ENCODE measurements at regions not wholly inside any gene's neighbourhood (a gene's known extent, or its start where the extent isn't known, plus 50 kb on each side); places are given as distances from the start of the nearest gene placed in this dataset.

DNA sequence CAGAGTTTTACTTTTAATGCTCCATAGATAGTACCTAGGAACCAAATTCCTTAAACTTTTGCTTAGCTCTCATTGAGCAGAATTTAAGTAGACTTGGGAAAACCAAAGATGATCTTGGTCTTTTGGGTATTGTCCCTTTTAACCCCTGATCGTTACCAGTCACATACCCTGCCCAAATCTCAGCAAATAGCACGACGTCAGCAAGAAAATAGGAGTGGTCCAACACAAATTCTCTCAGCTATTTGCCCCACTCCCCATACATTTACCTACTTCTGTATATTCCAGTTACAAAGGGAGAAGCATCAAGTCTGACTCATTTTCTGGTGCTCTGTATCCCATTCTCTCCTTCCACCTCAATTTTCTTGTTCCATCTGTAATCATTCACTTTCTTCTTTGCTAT, 387.3 kb downstream of the CCDC85A start:
- no peak overlapping the region for H2AK5ac ChIP-seq (ENCODE audit: low read depth, low read length)
- H2AFZ ChIP-seq (ENCODE audit: low read length) = no peak overlapping the region

More for the DNA sequence above, 387.3 kb downstream of the CCDC85A start:
- Histone ChIP-seq H2BK12ac (ENCODE audit: low read depth, low read length) (no peak overlapping the region), H2BK20ac (ENCODE audit: low read length) (no peak overlapping the region), H3K9ac (replicated peaks in 1 of 4; ENCODE audit: extremely low read depth in 1 of 4, low read depth in 3 of 4, low read length in 3 of 4) (no peak overlapping the region), H2BK120ac (replicated peaks; ENCODE audit: low read depth, low read length) (no peak overlapping the region), H4K8ac (ENCODE audit: extremely low read depth, insufficient read depth, low read length) (no peak overlapping the region), H4K20me1 (replicated peaks in 1 of 2; ENCODE audit: control insufficient read depth in 1 of 2, insufficient read depth in 2 of 2, low read length in 2 of 2) (no peaks in the 10 kb centered on the region), H3K79me1 (ENCODE audit: low read depth, low read length) (no peaks in the 10 kb centered on the region), H3K23ac (ENCODE audit: insufficient read length) (no peak overlapping the region), H3K79me2 (ENCODE audit: control insufficient read depth in 1 of 2, insufficient read depth in 2 of 2, low read length in 2 of 2) (no peaks in the 10 kb centered on the region), H3K14ac (ENCODE audit: insufficient read length) (no peak overlapping the region), H3K23me2 (ENCODE audit: low read depth, low read length) (no peaks in the 10 kb centered on the region), H4K91ac (replicated peaks; ENCODE audit: insufficient read length, low read length) (no peak overlapping the region), H2BK5ac (ENCODE audit: low read depth, low read length) (no peak overlapping the region), H3K36me3 (ENCODE audit: control insufficient read depth in 2 of 4, insufficient read depth in 4 of 4, low read length in 3 of 4) (no peaks in the 10 kb centered on the region), H3K9me3 (ENCODE audit: insufficient read depth in 2 of 2, low read depth in 1 of 2, low read length in 1 of 2) (no peaks in the 10 kb centered on the region), H3K27ac (ENCODE audit: low read depth, low read length) (no peak overlapping the region), H3K18ac (ENCODE audit: extremely low read depth, low read length) (no peak overlapping the region), H3K56ac (replicated peaks; ENCODE audit: insufficient read length, low read depth, low read length) (no peak overlapping the region), H3K27me3 (replicated peaks in 1 of 4; ENCODE audit: control insufficient read depth in 3 of 4, extremely low read depth in 1 of 4, insufficient read depth in 3 of 4, low read length in 3 of 4) (no peaks in the 10 kb centered on the region), H3K4me2 (ENCODE audit: insufficient read depth in 1 of 2, low read depth in 2 of 2, low read length in 2 of 2) (no peak overlapping the region), H3K4ac (replicated peaks; ENCODE audit: insufficient read length, low read depth, low read length) (no peak overlapping the region), H4K5ac (ENCODE audit: insufficient read length, low read depth, low read length) (no peak overlapping the region), H3K4me1 (replicated peaks in 1 of 4; ENCODE audit: control insufficient read depth in 3 of 4, insufficient read depth in 4 of 4, low read length in 3 of 4) (no peaks in the 10 kb centered on the region), H3K4me3 (ENCODE audit: extremely low read depth in 1 of 4, insufficient read depth in 2 of 4, low read depth in 3 of 4, low read length in 4 of 4) (no peak overlapping the region), H2BK15ac (ENCODE audit: low read length) (no peak overlapping the region)
- WGBS, 2 experiments (ENCODE audit: extremely low coverage in 1 of 2, insufficient coverage in 1 of 2, insufficient read length in 1 of 2, insufficient replicate concordance in 2 of 2, low coverage in 1 of 2, low lambda C conversion rate in 2 of 2, missing lambda C conversion rate in 1 of 2) = 88% methylated on average over 3 of the region's 3 CpGs; no CpG with 5 or more reads in 1 of the 2 experiments
- POLR2A ChIA-PET (ENCODE audit: partially characterized antibody) = no interaction called here
- FAIRE-seq (no peak), DNase-seq (ENCODE audit: low read depth in 1 of 2, low spot score in 2 of 2) (no peak)
- TF ChIP-seq EGR1 (IDR thresholded peaks at IDR 0.05; ENCODE audit: borderline replicate concordance, low read depth, low read length) (no peak), NANOG (IDR thresholded peaks at IDR 0.05; ENCODE audit: insufficient read depth, low read depth, low read length, poor library complexity, severe bottlenecking) (no peak)
- CTCF ChIA-PET (ENCODE audit: partially characterized antibody) = no interaction called here

Measured in H1 (cell line).